ENCODE measurements at regions not wholly inside any gene's neighbourhood (a gene's known extent, or its start where the extent isn't known, plus 50 kb on each side); places are given as distances from the start of the nearest gene placed in this dataset.

GRCh38 chr13:47249266-47249665, 352.4 kb upstream of the HTR2A start:
- no peak overlapping the region for H3K4me3 ChIP-seq (ENCODE audit: insufficient read depth, low read depth, low read length)
- no peaks in the 10 kb centered on the region for H3K9me1 ChIP-seq (ENCODE audit: insufficient read depth, low read length)
- TF ChIP-seq USF2 (IDR thresholded peaks at IDR 0.05; ENCODE audit: low read depth, low read length) (no peak), CEBPB (IDR thresholded peaks at IDR 0.05; ENCODE audit: low read depth, low read length) (no peak), CTCF (conservative IDR thresholded peaks at IDR 0.05; ENCODE audit: low read depth, low read length) (no peak), NFE2L2 (IDR thresholded peaks at IDR 0.05; ENCODE audit: low read depth, low read length) (no peak), MAZ (IDR thresholded peaks at IDR 0.05; ENCODE audit: borderline replicate concordance, low read depth, low read length) (no peak), MAFK (IDR thresholded peaks at IDR 0.05; ENCODE audit: low read depth, low read length) (no peak)
- no peaks in the 10 kb centered on the region for H3K9me3 ChIP-seq (ENCODE audit: control insufficient read depth, insufficient read depth, low read length)
- no peaks in the 10 kb centered on the region for H3K79me1 ChIP-seq (ENCODE audit: low read depth in 1 of 2, low read length in 2 of 2)
- H3K4me1 ChIP-seq (ENCODE audit: control insufficient read depth, insufficient read depth, low read length): no peaks in the 10 kb centered on the region
- CTCF ChIA-PET: no interaction called here
- DNase-seq (peak; percentile 7), ATAC-seq (ENCODE audit: low read depth) (no peak)
- no peak overlapping the region for H3K9ac ChIP-seq (ENCODE audit: low read depth, low read length)
- H3K56ac ChIP-seq (ENCODE audit: extremely low read depth, insufficient read depth, low read length): no peak overlapping the region
- H2BK5ac ChIP-seq (ENCODE audit: low read depth, low read length, poor library complexity, severe bottlenecking): no peak overlapping the region
- no peak overlapping the region for H2AFZ ChIP-seq (replicated peaks; ENCODE audit: low read length, poor library complexity)
- H3K4ac ChIP-seq (ENCODE audit: low read depth, low read length): no peak overlapping the region
- H4K91ac ChIP-seq (ENCODE audit: insufficient read depth, low read depth, low read length): no peak overlapping the region
- H3K4me2 ChIP-seq (ENCODE audit: low read depth, low read length): no peak overlapping the region
- H3K36me3 ChIP-seq (ENCODE audit: control insufficient read depth, insufficient read depth, low read length): no peaks in the 10 kb centered on the region
- H3K18ac ChIP-seq (ENCODE audit: low read depth, low read length): no peak overlapping the region
- H2BK15ac ChIP-seq (ENCODE audit: low read depth, low read length): no peak overlapping the region
- no peaks in the 10 kb centered on the region for H4K20me1 ChIP-seq (ENCODE audit: insufficient read depth, low read length)
- no peak overlapping the region for H4K8ac ChIP-seq (ENCODE audit: low read depth in 2 of 2, low read length in 2 of 2)
- no peak overlapping the region for H4K5ac ChIP-seq (ENCODE audit: low read depth, low read length)
- dilution Hi-C loops (cut with HindIII; ENCODE audit: low sequenced_read_pairs, unreplicated experiment): no loop called here
- POLR2A ChIA-PET (ENCODE audit: unreplicated experiment): no interaction called here
- H3K23ac ChIP-seq (ENCODE audit: low read depth, low read length): no peak overlapping the region
- BruUV-seq (replicated peaks): no TSS peak
- no peak overlapping the region for H2AK9ac ChIP-seq (replicated peaks; ENCODE audit: low read depth, low read length, poor library complexity)
- H3K27me3 ChIP-seq (ENCODE audit: control insufficient read depth, insufficient read depth, low read length): no peaks in the 10 kb centered on the region
- H2AK5ac ChIP-seq (ENCODE audit: low read depth, low read length): no peak overlapping the region
- in situ Hi-C loops (cut with MboI; ENCODE audit: low sequenced_read_pairs): no loop called here
- H2BK20ac ChIP-seq (ENCODE audit: low read depth, low read length): no peak overlapping the region
- no peak overlapping the region for H3K14ac ChIP-seq (replicated peaks; ENCODE audit: low read depth, low read length)
- intact Hi-C loops (cut with micrococcal nuclease): no loop called here
- no peak overlapping the region for H2BK120ac ChIP-seq (ENCODE audit: low read depth, low read length)
- no peak overlapping the region for H3K27ac ChIP-seq (ENCODE audit: insufficient read depth, low read length)
